Activated CD8-positive, alpha-beta T cell treated with anti-CD3 and anti-CD28 coated beads for 36 hours (primary cell): ENCODE measurements at regions not wholly inside any gene's neighbourhood (a gene's known extent, or its start where the extent isn't known, plus 50 kb on each side); places are given as distances from the start of the nearest gene placed in this dataset.

Experiments used
- ATAC-seq: fragments of 200-7000 bp; cut with Tn5 transposase; one replicate; pipeline ENCODE4 v1.10.0; 2021; ENCODE audit warnings: mild to moderate bottlenecking, moderate library complexity
- CTCF ChIA-PET: fragments of 350-600 bp; sonication (Branson Sonifier 250); formaldehyde crosslinking; loops from one replicate; lab custom pipeline; 2021; ENCODE audit warnings: antibody characterized with exemption; lab: Charles Lee
- POLR2A ChIA-PET: fragments of 350-600 bp; sonication (Branson Sonifier 250); formaldehyde crosslinking; loops from one replicate; lab custom pipeline; 2021; ENCODE audit warnings: antibody characterized with exemption; lab: Charles Lee
- DNase-seq: peaks from one replicate; pipeline ENCODE4 v3.0.0-alpha.2; 2020
- H3K27ac Mint-ChIP-seq: one replicate; pipeline ENCODE4 v1.8.0; 2021; ENCODE audit warnings: mild to moderate bottlenecking, mixed read lengths
- H3K27me3 Mint-ChIP-seq: one replicate; pipeline ENCODE4 v1.8.0; 2021; ENCODE audit warnings: mixed read lengths
- H3K36me3 Mint-ChIP-seq: one replicate; pipeline ENCODE4 v1.8.0; 2021; ENCODE audit warnings: low read depth, mixed read lengths
- H3K4me1 Mint-ChIP-seq: one replicate; pipeline ENCODE4 v1.8.0; 2021; ENCODE audit warnings: low read depth, mixed read lengths
- H3K4me3 Mint-ChIP-seq: one replicate; pipeline ENCODE4 v1.8.0; 2021; ENCODE audit warnings: mild to moderate bottlenecking, moderate library complexity, mixed read lengths
- H3K9me3 Mint-ChIP-seq: one replicate; pipeline ENCODE4 v1.8.0; 2021; ENCODE audit warnings: mixed read lengths
- CTCF ChIP-seq: fragments of 200-600 bp; IDR thresholded peaks from one replicate; pipeline ENCODE4 v1.8.0; 2022; ENCODE audit warnings: antibody characterized with exemption, mild to moderate bottlenecking
- intact Hi-C: fragments of 100-400 bp; cut with micrococcal nuclease; formaldehyde crosslinking; loops from one replicate; pipeline ENCODE4 v1.10.0; 2022

GRCh38 chr13:112165712-112166111, 98.8 kb downstream of the SOX1 start:
- no peak for ATAC-seq
- H3K36me3 Mint-ChIP-seq = no peaks in the 10 kb centered on the region

GRCh38 chr13:112168761-112169160, 101.8 kb downstream of the SOX1 start:
- no peak for TF ChIP-seq CTCF
- CTCF ChIA-PET = no interaction called here
- ATAC-seq (no peak), DNase-seq (no peak)
- peaks cover 10% of the 10 kb centered on the region for H3K27me3 Mint-ChIP-seq
- intact Hi-C loops = no loop called here
- H3K4me1 Mint-ChIP-seq = no peaks in the 10 kb centered on the region
- H3K9me3 Mint-ChIP-seq = peaks cover under 1% of the 10 kb centered on the region
- POLR2A ChIA-PET = no interaction called here
- no peak overlapping the region for H3K27ac Mint-ChIP-seq
- H3K4me3 Mint-ChIP-seq = no peak overlapping the region
- no peaks in the 10 kb centered on the region for H3K36me3 Mint-ChIP-seq

More at GRCh38 chr13:112165712-112166111, 98.8 kb downstream of the SOX1 start:
- Mint-ChIP-seq H3K27me3 (peaks cover 19% of the 10 kb centered on the region), H3K4me1 (no peaks in the 10 kb centered on the region), H3K4me3 (no peak overlapping the region), H3K27ac (no peak overlapping the region), H3K9me3 (no peaks in the 10 kb centered on the region)
- intact Hi-C loops = no loop called here
- POLR2A ChIA-PET = no interaction called here
- CTCF ChIA-PET = no interaction called here
- no peak for DNase-seq
- TF ChIP-seq CTCF = no peak

GRCh38 chr13:112169941-112170822, 103.2 kb downstream of the SOX1 start:
- H3K36me3 Mint-ChIP-seq = no peaks in the 10 kb centered on the region
- H3K27ac Mint-ChIP-seq = no peak overlapping the region

GRCh38 chr13:112170823-112171569, 104.0 kb downstream of the SOX1 start:
- TF ChIP-seq CTCF = no peak
- Mint-ChIP-seq H3K27ac (no peak overlapping the region), H3K4me3 (no peak overlapping the region), H3K27me3 (peaks cover 11% of the 10 kb centered on the region), H3K36me3 (no peaks in the 10 kb centered on the region), H3K9me3 (peaks cover 7% of the 10 kb centered on the region), H3K4me1 (no peaks in the 10 kb centered on the region)
- intact Hi-C loops = no loop called here
- DNase-seq (no peak), ATAC-seq (no peak)
- ChIA-PET POLR2A (no interaction called here), CTCF (no interaction called here)

More at GRCh38 chr13:112169941-112170822, 103.2 kb downstream of the SOX1 start:
- ChIA-PET CTCF (no interaction called here), POLR2A (no interaction called here)
- ATAC-seq (no peak), DNase-seq (no peak)
- Mint-ChIP-seq H3K9me3 (peaks cover 7% of the 10 kb centered on the region), H3K4me3 (no peak overlapping the region), H3K27me3 (peaks cover 12% of the 10 kb centered on the region), H3K4me1 (no peaks in the 10 kb centered on the region)
- intact Hi-C loops = no loop called here
- TF ChIP-seq CTCF = no peak

- Mint-ChIP-seq H3K27me3 (peaks cover 8% of the 10 kb centered on the region), H3K36me3 (no peaks in the 10 kb centered on the region), H3K27ac (no peak overlapping the region), H3K4me1 (no peaks in the 10 kb centered on the region), H3K4me3 (no peak overlapping the region), H3K9me3 (peaks cover 7% of the 10 kb centered on the region)
- intact Hi-C loops = no loop called here
- TF ChIP-seq CTCF = no peak
- ChIA-PET POLR2A (no interaction called here), CTCF (no interaction called here)
- no peak for DNase-seq
- no peak for ATAC-seq
Measured at GRCh38 chr13:112171570-112171965, 104.6 kb downstream of the SOX1 start.
